Omental fat pad (tissue), 3 donors: ENCODE measurements at regions not wholly inside any gene's neighbourhood (a gene's known extent, or its start where the extent isn't known, plus 50 kb on each side); places are given as distances from the start of the nearest gene placed in this dataset.

Experiments used
- ATAC-seq: fragments of 150-250 bp; one replicate; pipeline ENCODE4 v1.9.1; 2016; ENCODE audit warnings: mild to moderate bottlenecking, moderate library complexity; ENCODE audit not compliant: low FRiP score
- DNase-seq: peaks from one replicate; pipeline ENCODE4 v3.0.0-alpha.2; 2019; ENCODE audit warnings: low spot score
- CTCF ChIP-seq, 3 donors: fragments of 450-650 bp; IDR thresholded peaks; one replicate each; pipeline ENCODE4 v1.5.1; 2016 to 2017; ENCODE audit warnings: antibody characterized with exemption in 3 of 3, mild to moderate bottlenecking in 3 of 3, moderate library complexity in 2 of 3

GRCh38 chr18:22346953-22347605, 70.6 kb downstream of the CTAGE1 start:
- DNase-seq: no peak
- no peak for TF ChIP-seq CTCF (IDR thresholded peaks at IDR 0.05)
- ATAC-seq: peak; percentile 34

- peak; percentile 40 for ATAC-seq
- DNase-seq: peak; percentile 84
- TF ChIP-seq CTCF (IDR thresholded peaks at IDR 0.05): no peak
Measured at GRCh38 chr18:22346401-22346952, 71.2 kb downstream of the CTAGE1 start.

GRCh38 chr18:22345718-22346117, 72.0 kb downstream of the CTAGE1 start:
- DNase-seq (no peak), ATAC-seq (no peak)

GRCh38 chr18:22344908-22345670, 72.6 kb downstream of the CTAGE1 start:
- ATAC-seq (no peak), DNase-seq (no peak)
- TF ChIP-seq CTCF (IDR thresholded peaks at IDR 0.05): no peak

More at GRCh38 chr18:22345718-22346117, 72.0 kb downstream of the CTAGE1 start:
- TF ChIP-seq CTCF (IDR thresholded peaks at IDR 0.05): no peak

GRCh38 chr18:22344445-22344844, 73.3 kb downstream of the CTAGE1 start:
- DNase-seq: no peak
- ATAC-seq: no peak
- no peak for TF ChIP-seq CTCF (IDR thresholded peaks at IDR 0.05)

GRCh38 chr18:22343613-22344012, 74.1 kb downstream of the CTAGE1 start:
- TF ChIP-seq CTCF (IDR thresholded peaks at IDR 0.05): no peak
- DNase-seq (no peak), ATAC-seq (no peak)
